Epithelial cell of proximal tubule (primary cell): ENCODE measurements at regions not wholly inside any gene's neighbourhood (a gene's known extent, or its start where the extent isn't known, plus 50 kb on each side); places are given as distances from the start of the nearest gene placed in this dataset.

Experiments
- DNase-seq: peaks from one replicate; pipeline ENCODE4 v3.0.0-alpha.2; 2011; ENCODE audit warnings: low read depth
- H3K4me3 ChIP-seq: 2 replicates; pipeline ENCODE4 v1.5.1; 2011; ENCODE audit warnings: low read depth, mild to moderate bottlenecking, low read length
- TF ChIP-seq, protein P1 (sequence below): conservative IDR thresholded peaks from 2 replicates; pipeline ENCODE4 v1.5.1; 2012; ENCODE audit warnings: low read depth, mild to moderate bottlenecking, low read length

DNA sequence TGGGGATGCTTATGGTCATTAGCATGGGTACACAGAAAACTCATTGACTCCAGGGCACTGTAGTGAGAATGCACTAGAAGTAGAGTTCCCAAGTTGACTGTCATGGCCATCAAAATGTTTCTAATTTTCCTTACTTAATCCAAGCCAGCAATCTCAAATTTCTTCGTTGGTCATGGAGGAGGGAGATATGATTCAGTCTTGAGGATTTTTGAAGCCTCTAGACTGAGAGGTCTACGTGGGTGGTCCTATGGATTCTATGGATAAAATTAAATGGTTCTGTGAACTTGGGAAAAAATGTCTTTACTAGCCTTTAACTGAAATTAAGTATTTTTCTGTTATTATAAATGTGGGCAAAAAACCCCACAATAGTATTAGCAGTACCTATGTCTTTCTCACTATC is 508.5 kb downstream of the FUT8 start:
- H3K4me3 ChIP-seq = no peak overlapping the region
- no peak for DNase-seq
- TF ChIP-seq, protein P1, sequence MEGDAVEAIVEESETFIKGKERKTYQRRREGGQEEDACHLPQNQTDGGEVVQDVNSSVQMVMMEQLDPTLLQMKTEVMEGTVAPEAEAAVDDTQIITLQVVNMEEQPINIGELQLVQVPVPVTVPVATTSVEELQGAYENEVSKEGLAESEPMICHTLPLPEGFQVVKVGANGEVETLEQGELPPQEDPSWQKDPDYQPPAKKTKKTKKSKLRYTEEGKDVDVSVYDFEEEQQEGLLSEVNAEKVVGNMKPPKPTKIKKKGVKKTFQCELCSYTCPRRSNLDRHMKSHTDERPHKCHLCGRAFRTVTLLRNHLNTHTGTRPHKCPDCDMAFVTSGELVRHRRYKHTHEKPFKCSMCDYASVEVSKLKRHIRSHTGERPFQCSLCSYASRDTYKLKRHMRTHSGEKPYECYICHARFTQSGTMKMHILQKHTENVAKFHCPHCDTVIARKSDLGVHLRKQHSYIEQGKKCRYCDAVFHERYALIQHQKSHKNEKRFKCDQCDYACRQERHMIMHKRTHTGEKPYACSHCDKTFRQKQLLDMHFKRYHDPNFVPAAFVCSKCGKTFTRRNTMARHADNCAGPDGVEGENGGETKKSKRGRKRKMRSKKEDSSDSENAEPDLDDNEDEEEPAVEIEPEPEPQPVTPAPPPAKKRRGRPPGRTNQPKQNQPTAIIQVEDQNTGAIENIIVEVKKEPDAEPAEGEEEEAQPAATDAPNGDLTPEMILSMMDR = no peak

DNA sequence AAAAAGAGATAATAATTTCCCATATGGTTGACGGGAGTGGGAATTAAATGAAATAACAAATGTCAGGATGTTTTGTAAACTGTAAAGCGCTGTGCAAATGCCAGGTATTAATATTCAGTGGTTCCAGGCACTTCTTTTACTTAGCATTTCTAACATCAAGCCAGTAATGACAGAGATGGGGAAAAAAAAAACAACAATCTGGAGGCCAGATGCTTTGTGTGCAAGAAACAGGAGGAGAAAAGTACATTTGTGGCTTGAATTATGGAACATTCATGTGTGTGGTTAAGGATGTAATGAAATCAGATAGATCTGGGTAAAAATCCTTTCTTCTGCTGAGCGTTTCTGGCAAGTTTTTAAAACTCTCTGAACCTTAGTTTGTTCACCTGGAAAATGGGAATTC is 509.6 kb downstream of the FUT8 start:
- no peak for DNase-seq

DNA sequence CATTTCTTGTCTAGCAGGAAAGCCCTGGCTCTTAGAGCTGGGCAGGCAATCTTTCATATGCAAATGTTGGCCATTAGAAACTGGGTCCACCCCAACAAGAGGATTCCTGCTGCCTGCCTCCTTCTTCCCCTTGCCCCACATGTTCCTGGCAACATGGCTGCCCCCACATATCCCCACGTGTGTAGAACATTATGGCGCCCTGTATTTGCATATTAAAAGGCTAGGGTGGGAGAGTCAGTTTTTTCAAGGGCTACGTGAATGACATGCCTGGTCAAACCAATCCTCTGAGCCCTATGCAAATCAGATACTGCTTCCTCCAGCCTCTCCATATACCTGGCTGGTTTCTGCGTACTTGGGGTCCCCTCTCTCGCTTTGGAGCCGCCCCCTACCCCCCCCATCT is 514.0 kb downstream of the FUT8 start:
- H3K4me3 ChIP-seq = no peak overlapping the region
- TF ChIP-seq, protein P1 = no peak
- no peak for DNase-seq

More for the DNA sequence above, 509.6 kb downstream of the FUT8 start:
- TF ChIP-seq, protein P1 = no peak
- H3K4me3 ChIP-seq = no peak overlapping the region

DNA sequence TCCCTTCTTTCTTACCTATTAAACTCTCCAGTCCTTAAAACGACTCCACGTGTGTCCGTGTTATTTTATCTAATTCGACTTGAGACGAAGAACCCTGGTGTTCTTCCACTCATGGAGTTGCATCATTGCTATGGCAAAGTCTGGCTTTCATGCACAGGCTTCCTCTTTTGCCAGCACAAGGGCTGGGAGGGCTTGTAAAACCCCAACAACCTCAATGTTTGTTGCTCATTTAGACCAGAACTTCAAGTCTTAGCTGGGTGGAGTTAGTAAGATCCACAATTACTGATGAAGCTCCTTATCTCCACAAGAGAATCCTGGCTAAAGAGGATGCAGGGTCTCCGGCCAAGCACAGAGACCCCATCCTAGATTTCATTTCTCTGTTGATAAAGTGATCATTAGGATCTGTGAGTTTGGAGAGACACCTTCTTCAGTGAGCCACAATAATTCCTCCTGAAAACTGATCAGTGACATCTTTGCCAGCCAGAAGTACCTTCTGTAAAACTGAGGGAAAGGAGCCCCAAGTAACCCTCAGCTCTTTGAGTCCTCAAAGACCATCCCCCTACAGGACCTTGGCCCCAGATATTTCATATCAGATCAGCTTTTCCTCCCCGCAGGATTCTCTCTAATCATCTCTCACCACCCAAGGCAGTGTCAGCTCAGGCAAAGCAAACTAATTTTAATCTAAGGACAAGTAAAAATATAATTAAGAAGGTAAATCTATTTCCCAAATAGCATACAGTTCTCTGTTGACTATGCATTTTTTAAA is 514.6 kb downstream of the FUT8 start:
- no peak for DNase-seq
- no peak overlapping the region for H3K4me3 ChIP-seq
- TF ChIP-seq, protein P1 = no peak

DNA sequence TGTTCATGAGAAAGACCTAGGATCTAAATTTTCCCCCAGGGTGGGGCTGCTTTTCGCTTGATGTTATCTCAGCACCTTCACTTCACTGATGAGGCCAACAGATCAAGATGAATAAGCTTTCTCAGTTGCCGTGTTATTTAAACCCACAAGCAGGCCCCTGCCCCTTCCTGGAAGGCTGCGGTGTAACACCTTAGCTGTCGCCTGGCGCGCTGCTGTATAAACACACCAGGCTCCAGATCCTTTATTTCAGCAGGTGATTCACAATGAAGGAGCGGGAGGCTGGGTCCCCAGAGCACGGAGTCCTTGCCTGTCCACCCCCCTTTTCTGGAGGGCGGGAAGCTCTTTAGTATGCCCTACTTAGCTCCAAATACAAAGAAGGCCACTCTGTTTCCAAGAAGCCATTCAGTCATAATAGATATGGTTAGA is 515.4 kb downstream of the FUT8 start:
- no peak for DNase-seq
- TF ChIP-seq, protein P1 = no peak
- no peak overlapping the region for H3K4me3 ChIP-seq

DNA sequence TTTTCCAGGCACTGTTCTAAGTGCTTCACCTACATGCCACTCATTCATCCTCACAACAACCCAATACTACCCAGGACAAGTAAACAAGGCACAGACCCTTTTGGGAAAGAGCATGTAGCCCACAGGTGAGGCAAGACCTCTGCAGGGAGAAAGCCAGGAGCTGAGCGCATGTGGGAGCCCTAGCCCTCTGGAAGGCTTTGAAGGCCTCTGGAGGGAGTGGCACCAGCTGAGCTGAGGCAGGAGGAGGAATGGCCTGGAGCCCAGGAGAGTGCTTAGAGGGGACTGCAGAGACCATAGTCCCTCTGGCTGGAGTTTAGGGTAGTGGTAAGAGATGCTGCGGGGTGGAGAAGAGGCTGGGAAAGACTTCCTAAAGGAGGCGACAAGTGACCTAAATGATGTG is 516.5 kb downstream of the FUT8 start:
- TF ChIP-seq, protein P1 = no peak
- no peak overlapping the region for H3K4me3 ChIP-seq
- no peak for DNase-seq

DNA sequence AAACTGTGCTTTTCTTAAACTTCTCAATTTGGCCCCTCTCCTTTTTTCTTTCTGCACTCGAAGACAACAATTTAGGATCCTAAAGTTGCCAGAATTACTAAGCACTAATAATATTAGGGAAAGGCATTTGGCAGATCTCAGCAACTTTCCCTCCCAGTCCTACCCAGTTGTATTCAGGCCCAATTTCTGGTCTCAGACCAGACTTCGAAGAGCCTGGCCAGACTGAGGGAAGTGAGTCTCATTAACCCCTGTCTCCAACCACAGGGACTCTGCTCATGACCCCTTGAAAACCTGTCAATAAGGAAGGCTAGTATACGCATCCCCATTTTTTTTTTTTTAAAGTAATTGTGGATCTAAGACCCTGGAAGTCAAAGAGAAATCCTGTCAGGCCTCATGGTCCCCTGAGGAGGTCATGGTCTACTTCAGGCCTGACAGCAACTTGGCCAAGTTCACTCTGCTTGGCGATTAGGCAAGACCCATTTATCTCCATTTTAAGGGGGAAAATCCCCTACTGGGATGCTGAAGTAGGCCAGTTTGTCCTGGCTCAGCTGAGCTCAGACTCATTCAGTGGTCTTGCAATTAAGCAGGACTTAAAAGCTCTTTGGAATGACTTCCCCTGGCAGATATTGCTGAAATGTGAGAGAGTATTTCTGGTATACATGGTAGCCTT is 521.0 kb downstream of the FUT8 start:
- TF ChIP-seq, protein P1 = no peak
- no peak overlapping the region for H3K4me3 ChIP-seq
- DNase-seq = no peak
